K562 (cell line): ENCODE measurements at regions not wholly inside any gene's neighbourhood (a gene's known extent, or its start where the extent isn't known, plus 50 kb on each side); places are given as distances from the start of the nearest gene placed in this dataset.
A peak's percentile ranks its signal among the peaks of the same experiment; 100 is the strongest.

Source experiments
- ATAC-seq: fragments of 200-7000 bp; cut with Tn5 transposase; 3 replicates; pipeline ENCODE4 v1.9.1; 2020; ENCODE audit warnings: moderate library complexity
- BruUV-seq: library from RNA; stranded (reverse); fragments of 400-500 nt; replicated peaks from 2 replicates; lab custom pipeline; 2021; lab: Mats Ljungman, UMichigan
- CTCF ChIA-PET: fragments of 300-600 bp; formaldehyde crosslinking; extraction: SDS; loops from one replicate; lab custom pipeline; 2021; ENCODE audit warnings: low intra/inter-chr PET ratio; lab: Yijun Ruan, JAX
- POLR2A ChIA-PET: fragments of 300-600, 350-650 bp; sonication (Branson Sonifier 250); formaldehyde crosslinking; extraction: SDS; loops from one replicate; lab custom pipeline; 2021; ENCODE audit warnings: antibody characterized with exemption, inconsistent platforms; lab: Yijun Ruan, JAX
- DNase-seq, 4 experiments: peaks; one replicate each; pipeline versions ENCODE4 v3.0.0 to v3.0.0-alpha.2; 2011 to 2018; ENCODE audit warnings: low spot score in 3 of 4, mixed read lengths in 3 of 4; ENCODE audit errors: extremely low read depth in 1 of 4
- FAIRE-seq: peaks from 2 replicates; lab custom pipeline; 2011; peaks lifted over from hg19 to GRCh38; lab: Jason Lieb, UNC
- H2AFZ ChIP-seq: 2 replicates; pipeline ENCODE4 v1.6.0; 2011; ENCODE audit warnings: low read depth, low read length, control low read depth, inconsistent platforms
- H3K27ac ChIP-seq: fragments of 200-600 bp; 3 replicates; pipeline ENCODE4 v1.8.0; 2011; ENCODE audit warnings: low read depth, mild to moderate bottlenecking, control low read depth, inconsistent platforms, low read length, moderate library complexity, mixed read lengths; ENCODE audit errors: extremely low read depth
- H3K27me3 ChIP-seq, 2 experiments: fragments of 300-600 bp in 1 of 2; 2 replicates in 1 of 2; 3 replicates in 1 of 2; pipeline versions ENCODE4 v1.6.0 to v1.8.0; 2011; ENCODE audit warnings: inconsistent platforms in 2 of 2, low read length in 2 of 2, mild to moderate bottlenecking in 1 of 2, mixed read lengths in 1 of 2, moderate library complexity in 1 of 2; ENCODE audit not compliant: control insufficient read depth in 2 of 2, insufficient read depth in 2 of 2
- H3K36me3 ChIP-seq: fragments of 300-600 bp; 3 replicates; pipeline ENCODE4 v1.8.0; 2011; ENCODE audit warnings: mild to moderate bottlenecking, low read length, inconsistent platforms; ENCODE audit not compliant: control insufficient read depth, insufficient read depth
- H3K4me1 ChIP-seq, 2 experiments: fragments of 200-600 bp in 1 of 2; replicated peaks in 1 of 2; 2 replicates in 1 of 2; 3 replicates in 1 of 2; pipeline versions ENCODE4 v1.5.1 to v1.8.0; 2011; ENCODE audit warnings: inconsistent platforms in 2 of 2, low read length in 2 of 2, mild to moderate bottlenecking in 1 of 2, mixed read lengths in 1 of 2, moderate library complexity in 1 of 2; ENCODE audit not compliant: control insufficient read depth in 2 of 2, insufficient read depth in 2 of 2
- H3K4me2 ChIP-seq: 2 replicates; pipeline ENCODE4 v1.6.1; 2011; ENCODE audit warnings: low read length, control low read depth, inconsistent platforms, mixed read lengths; ENCODE audit not compliant: insufficient read depth
- H3K4me3 ChIP-seq: fragments of 200-600 bp; sonication (generic), shearing (Covaris generic); 2 replicates; pipeline ENCODE4 v1.5.1; 2016; ENCODE audit warnings: control low read depth, inconsistent platforms
- H3K79me2 ChIP-seq: fragments of 200-600 bp; 3 replicates; pipeline ENCODE4 v1.8.0; 2011; ENCODE audit warnings: low read length, inconsistent platforms; ENCODE audit not compliant: control insufficient read depth, insufficient read depth
- H3K9ac ChIP-seq, 2 experiments: 2 replicates each; pipeline versions ENCODE4 v1.6.0 to v1.6.1; 2011; ENCODE audit warnings: low read depth in 2 of 2, low read length in 2 of 2, control low read depth in 1 of 2, inconsistent platforms in 1 of 2, mild to moderate bottlenecking in 1 of 2, mixed read lengths in 1 of 2; ENCODE audit not compliant: insufficient read depth in 1 of 2
- H3K9me1 ChIP-seq: one replicate; pipeline ENCODE4 v1.6.0; 2011; ENCODE audit warnings: inconsistent platforms, mild to moderate bottlenecking, low read length, moderate library complexity; ENCODE audit not compliant: control insufficient read depth, insufficient read depth
- H3K9me3 ChIP-seq: replicated peaks from 2 replicates; pipeline ENCODE4 v1.5.1; 2011; ENCODE audit warnings: low read depth, low read length, inconsistent platforms; ENCODE audit not compliant: control insufficient read depth, insufficient read depth
- H4K20me1 ChIP-seq: replicated peaks from 2 replicates; pipeline ENCODE4 v1.6.1; 2011; ENCODE audit warnings: low read length, inconsistent platforms, mixed read lengths; ENCODE audit not compliant: control insufficient read depth, insufficient read depth
- DMBX1 ChIP-seq: fragments of 250-450 bp; sonication (Bioruptor Pico); IDR thresholded peaks from 2 replicates; pipeline ENCODE4 v1.8.0; 2022; ENCODE audit warnings: inconsistent platforms, mild to moderate bottlenecking, moderate library complexity, borderline replicate concordance
- FOXK1 ChIP-seq: sonication (generic); formaldehyde crosslinking; IDR thresholded peaks from 2 replicates; pipeline ENCODE4 v1.8.0; 2022; ENCODE audit warnings: missing genetic modification reagents, mild to moderate bottlenecking, borderline replicate concordance
- GATA2 ChIP-seq: sonication (generic); formaldehyde crosslinking; IDR thresholded peaks from 2 replicates; pipeline ENCODE4 v1.4.0; 2020; ENCODE audit warnings: mild to moderate bottlenecking, missing genetic modification reagents
- HLTF ChIP-seq: fragments of 450-650 bp; IDR thresholded peaks from 2 replicates; pipeline ENCODE4 v1.6.1; 2016
- IRF2 ChIP-seq: sonication (generic); formaldehyde crosslinking; IDR thresholded peaks from 2 replicates; pipeline ENCODE4 v1.8.1; 2022; ENCODE audit warnings: mild to moderate bottlenecking, missing genetic modification reagents
- MCM3 ChIP-seq: fragments of 450-650 bp; IDR thresholded peaks from 2 replicates; pipeline ENCODE4 v1.6.1; 2016
- MYBL2 ChIP-seq, 2 experiments: fragments of 450-650 bp in 1 of 2; sonication (generic) in 1 of 2; formaldehyde crosslinking in 1 of 2; IDR thresholded peaks; 2 replicates each; pipeline versions ENCODE4 v1.6.1 to v1.8.1; 2017 to 2022; ENCODE audit warnings: borderline replicate concordance in 1 of 2, inconsistent platforms in 1 of 2, low read depth in 1 of 2, mild to moderate bottlenecking in 1 of 2, missing genetic modification reagents in 1 of 2, moderate library complexity in 1 of 2
- RAD21 ChIP-seq, 2 experiments: fragments of 250-450 bp in 1 of 2; fragments of 450-650 bp in 1 of 2; sonication (Bioruptor Pico) in 1 of 2; formaldehyde crosslinking in 1 of 2; IDR thresholded peaks in 1 of 2; conservative IDR thresholded peaks in 1 of 2; 2 replicates each; pipeline versions ENCODE4 v1.4.0 to v1.8.0; 2020 to 2022; ENCODE audit warnings: mild to moderate bottlenecking in 2 of 2, moderate library complexity in 1 of 2
- SNRNP70 ChIP-seq: fragments of 200-400 bp; formaldehyde crosslinking; optimal IDR thresholded peaks from 2 replicates; pipeline ENCODE3; 2017; ENCODE audit warnings: low read depth, low read length
- ZBTB26 ChIP-seq: fragments of 450-650 bp; formaldehyde crosslinking; IDR thresholded peaks from 2 replicates; pipeline ENCODE4 v1.4.0; 2022; ENCODE audit warnings: missing genetic modification characterization
- ZNF175 ChIP-seq: fragments of 200-800 bp; sonication (Bioruptor generic); IDR thresholded peaks from 2 replicates; pipeline ENCODE4 v1.6.1; 2016; ENCODE audit warnings: low read depth, mild to moderate bottlenecking, missing genetic modification characterization, missing compliant biosample characterization
- ZNF316 ChIP-seq: fragments of 450-650 bp; IDR thresholded peaks from 2 replicates; pipeline ENCODE4 v1.6.1; 2016
- ZNF324 ChIP-seq: fragments of 250-450 bp; sonication (Bioruptor Pico); IDR thresholded peaks from 2 replicates; pipeline ENCODE4 v1.4.0; 2020; ENCODE audit warnings: mild to moderate bottlenecking
- ZNF609 ChIP-seq: sonication (generic); formaldehyde crosslinking; IDR thresholded peaks from 2 replicates; pipeline ENCODE4 v1.8.1; 2023; ENCODE audit warnings: missing genetic modification reagents, mild to moderate bottlenecking, borderline replicate concordance
- ZNF780A ChIP-seq: fragments of 250-450 bp; sonication (Bioruptor Pico); IDR thresholded peaks from 2 replicates; pipeline ENCODE4 v1.5.0; 2021; ENCODE audit warnings: mild to moderate bottlenecking
- in situ Hi-C: fragments of 300-500 bp; cut with MboI; formaldehyde crosslinking; loops from 4 replicates; pipeline ENCODE4 v1.15.0; 2018; ENCODE audit warnings: inconsistent platforms, mixed read lengths
- intact Hi-C: fragments of 100-400 bp; cut with micrococcal nuclease; formaldehyde crosslinking; loops from 2 replicates; pipeline ENCODE4 v1.14.2; 2022

- TF ChIP-seq HLTF (no peak), ZNF316 (no peak), MYBL2 (IDR thresholded peaks at IDR 0.05; ENCODE audit: low read depth) (no peak), MYBL2 (CRISPR knock-in tag; IDR thresholded peaks at IDR 0.05; ENCODE audit: borderline replicate concordance) (no peak)
Observed at GRCh38 chr5:93916872-93917271, 175.5 kb upstream of the POU5F2 start (continued).

GRCh38 chr5:93915142-93915553, 173.7 kb upstream of the POU5F2 start:
- Histone ChIP-seq H3K79me2 (no peaks in the 10 kb centered on the region), H3K36me3 (no peaks in the 10 kb centered on the region), H3K9ac (no peak overlapping the region), H3K4me3 (no peak overlapping the region), H3K27ac (no peak overlapping the region), H3K4me1 (no peaks in the 10 kb centered on the region), H3K4me2 (no peak overlapping the region), H3K9me3 (no peaks in the 10 kb centered on the region), H2AFZ (no peak overlapping the region), H3K27me3 (no peaks in the 10 kb centered on the region), H4K20me1 (no peaks in the 10 kb centered on the region), H3K9me1 (no peaks in the 10 kb centered on the region)
- BruUV-seq, result no TSS peak
- in situ Hi-C loops (no loop called here), intact Hi-C loops (loop anchor here (10.0 kb wide), 2 partner anchors 170 to 300 kb away; no protein-coding TSS in a partner anchor)
- peak in 3 of 4 experiments; percentile 5 to 48 (median 5) for DNase-seq
- no peak for ATAC-seq
- ChIA-PET POLR2A (no interaction called here), CTCF (interaction anchor here (0.6 kb wide), 1 partner anchor 548 kb away, joined by 3 read pairs; no protein-coding TSS in a partner anchor)
- FAIRE-seq, result peak; percentile 26
- no peak for TF ChIP-seq IRF2
- TF ChIP-seq MCM3, result no peak
- no peak for TF ChIP-seq GATA2 (CRISPR knock-in tag)
- no peak for TF ChIP-seq ZBTB26 (CRISPR knock-in tag)
- TF ChIP-seq FOXK1 (CRISPR knock-in tag), result no peak
- no peak for TF ChIP-seq ZNF324 (CRISPR knock-in tag)
- no peak for TF ChIP-seq ZNF780A (CRISPR knock-in tag)
- no peak for TF ChIP-seq SNRNP70
- TF ChIP-seq ZNF609 (CRISPR knock-in tag), result no peak
- no peak for TF ChIP-seq DMBX1 (CRISPR knock-in tag)
- peak; percentile 62 to 69 for TF ChIP-seq RAD21 (CRISPR knock-in tag; conservative IDR thresholded peaks at IDR 0.05 in 1 of 2, IDR thresholded peaks at IDR 0.05 in 1 of 2)
- no peak for TF ChIP-seq ZNF175
